HUES6 (cell line): ENCODE measurements at regions not wholly inside any gene's neighbourhood (a gene's known extent, or its start where the extent isn't known, plus 50 kb on each side); places are given as distances from the start of the nearest gene placed in this dataset.

ENCODE experiments used
- H3K27ac ChIP-seq: 2 replicates; pipeline ENCODE4 v1.7.0; 2013; ENCODE audit warnings: low read depth, mild to moderate bottlenecking, low read length, inconsistent platforms
- H3K27me3 ChIP-seq: 2 replicates; pipeline ENCODE4 v1.6.1; 2013; ENCODE audit warnings: low read length; ENCODE audit not compliant: control insufficient read depth, insufficient read depth
- H3K36me3 ChIP-seq: 2 replicates; pipeline ENCODE4 v1.6.1; 2013; ENCODE audit warnings: low read length; ENCODE audit not compliant: control insufficient read depth, insufficient read depth
- H3K4me1 ChIP-seq: 2 replicates; pipeline ENCODE4 v1.6.1; 2013; ENCODE audit warnings: low read length; ENCODE audit not compliant: control insufficient read depth, insufficient read depth
- H3K4me3 ChIP-seq: 2 replicates; pipeline ENCODE4 v1.5.1; 2013; ENCODE audit warnings: low read depth, low read length
- H3K9ac ChIP-seq: one replicate; pipeline ENCODE4 v1.6.1; 2013; ENCODE audit warnings: mild to moderate bottlenecking, low read length
- H3K9me3 ChIP-seq: 2 replicates; pipeline ENCODE4 v1.6.1; 2013; ENCODE audit warnings: low read depth, low read length; ENCODE audit not compliant: control insufficient read depth, insufficient read depth

- no peaks in the 10 kb centered on the region for H3K27me3 ChIP-seq
- no peak overlapping the region for H3K27ac ChIP-seq
- H3K9ac ChIP-seq: no peak overlapping the region
- peaks cover 32% of the 10 kb centered on the region for H3K4me1 ChIP-seq
- H3K36me3 ChIP-seq: no peaks in the 10 kb centered on the region
- H3K9me3 ChIP-seq: no peaks in the 10 kb centered on the region
- H3K4me3 ChIP-seq: no peak overlapping the region
Observed at GRCh38 chr11:80779905-80780605, 1339.2 kb upstream of the TENM4 start.

GRCh38 chr11:80778941-80779340 is 1338.1 kb upstream of the TENM4 start:
- Histone ChIP-seq H3K9me3 (no peaks in the 10 kb centered on the region; the same call in 1 of the 2 replicates), H3K9ac (no peak overlapping the region), H3K4me1 (peaks cover 32% of the 10 kb centered on the region), H3K27me3 (no peaks in the 10 kb centered on the region), H3K27ac (no peak overlapping the region), H3K4me3 (no peak overlapping the region), H3K36me3 (no peaks in the 10 kb centered on the region)

GRCh38 chr11:80778432-80778831 is 1337.6 kb upstream of the TENM4 start:
- Histone ChIP-seq H3K4me3 (no peak overlapping the region), H3K9ac (no peak overlapping the region), H3K27me3 (no peaks in the 10 kb centered on the region), H3K36me3 (no peaks in the 10 kb centered on the region), H3K9me3 (no peaks in the 10 kb centered on the region; the same call in 1 of the 2 replicates), H3K27ac (no peak overlapping the region), H3K4me1 (peaks cover 32% of the 10 kb centered on the region)

- H3K9me3 ChIP-seq: no peaks in the 10 kb centered on the region; the same call in 1 of the 2 replicates
- no peaks in the 10 kb centered on the region for H3K36me3 ChIP-seq
- H3K27ac ChIP-seq: no peak overlapping the region
- no peaks in the 10 kb centered on the region for H3K27me3 ChIP-seq
- H3K4me3 ChIP-seq: no peak overlapping the region
- H3K9ac ChIP-seq: no peak overlapping the region
- peaks cover 9% of the 10 kb centered on the region; the same call in 1 of the 2 replicates for H3K4me1 ChIP-seq
Observed at GRCh38 chr11:80773919-80774318, 1333.1 kb upstream of the TENM4 start.

- Histone ChIP-seq H3K36me3 (no peaks in the 10 kb centered on the region), H3K9me3 (no peaks in the 10 kb centered on the region; the same call in 1 of the 2 replicates), H3K9ac (no peak overlapping the region), H3K27ac (no peak overlapping the region), H3K27me3 (no peaks in the 10 kb centered on the region), H3K4me1 (no peaks in the 10 kb centered on the region), H3K4me3 (no peak overlapping the region)
Observed at GRCh38 chr11:80771017-80771416, 1330.2 kb upstream of the TENM4 start.

- H3K27ac ChIP-seq: no peak overlapping the region
- H3K4me1 ChIP-seq: no peaks in the 10 kb centered on the region
- no peak overlapping the region for H3K4me3 ChIP-seq
- no peaks in the 10 kb centered on the region for H3K36me3 ChIP-seq
- H3K9me3 ChIP-seq: no peaks in the 10 kb centered on the region
- no peaks in the 10 kb centered on the region for H3K27me3 ChIP-seq
- no peak overlapping the region for H3K9ac ChIP-seq
Observed at GRCh38 chr11:80758787-80759186, 1318.0 kb upstream of the TENM4 start.

- Histone ChIP-seq H3K4me3 (no peak overlapping the region), H3K9ac (no peak overlapping the region), H3K4me1 (no peaks in the 10 kb centered on the region), H3K9me3 (no peaks in the 10 kb centered on the region), H3K36me3 (no peaks in the 10 kb centered on the region), H3K27ac (no peak overlapping the region), H3K27me3 (no peaks in the 10 kb centered on the region)
Observed at GRCh38 chr11:80748207-80748925, 1307.5 kb upstream of the TENM4 start.

- no peaks in the 10 kb centered on the region for H3K9me3 ChIP-seq
- no peak overlapping the region for H3K9ac ChIP-seq
- H3K4me3 ChIP-seq: no peak overlapping the region
- H3K27ac ChIP-seq: no peak overlapping the region
- H3K36me3 ChIP-seq: no peaks in the 10 kb centered on the region
- no peaks in the 10 kb centered on the region for H3K27me3 ChIP-seq
- no peaks in the 10 kb centered on the region for H3K4me1 ChIP-seq
Observed at GRCh38 chr11:80746300-80746699, 1305.5 kb upstream of the TENM4 start.

GRCh38 chr11:80745416-80745815 is 1304.6 kb upstream of the TENM4 start:
- Histone ChIP-seq H3K9me3 (no peaks in the 10 kb centered on the region), H3K36me3 (no peaks in the 10 kb centered on the region), H3K27ac (no peak overlapping the region)

GRCh38 chr11:80733790-80734189 is 1293.0 kb upstream of the TENM4 start:
- no peaks in the 10 kb centered on the region for H3K36me3 ChIP-seq
- no peak overlapping the region for H3K27ac ChIP-seq

More at GRCh38 chr11:80745416-80745815, 1304.6 kb upstream of the TENM4 start:
- H3K4me1 ChIP-seq: no peaks in the 10 kb centered on the region
- no peaks in the 10 kb centered on the region for H3K27me3 ChIP-seq
- H3K4me3 ChIP-seq: no peak overlapping the region
- no peak overlapping the region for H3K9ac ChIP-seq

GRCh38 chr11:80733361-80733760 is 1292.5 kb upstream of the TENM4 start:
- Histone ChIP-seq H3K36me3 (no peaks in the 10 kb centered on the region), H3K27me3 (no peaks in the 10 kb centered on the region), H3K4me1 (no peaks in the 10 kb centered on the region), H3K27ac (no peak overlapping the region), H3K9ac (no peak overlapping the region), H3K4me3 (no peak overlapping the region), H3K9me3 (no peaks in the 10 kb centered on the region)

More at GRCh38 chr11:80733790-80734189, 1293.0 kb upstream of the TENM4 start:
- Histone ChIP-seq H3K9ac (no peak overlapping the region), H3K9me3 (no peaks in the 10 kb centered on the region), H3K4me1 (no peaks in the 10 kb centered on the region), H3K27me3 (no peaks in the 10 kb centered on the region), H3K4me3 (no peak overlapping the region)
